ENCODE measurements at regions not wholly inside any gene's neighbourhood (a gene's known extent, or its start where the extent isn't known, plus 50 kb on each side); places are given as distances from the start of the nearest gene placed in this dataset.

- BruUV-seq (replicated peaks): no TSS peak
- Mint-ChIP-seq H3K36me3 (ENCODE audit: insufficient read depth, unreplicated experiment) (no peaks in the 10 kb centered on the region), H3K27ac (ENCODE audit: unreplicated experiment) (no peak overlapping the region), H3K4me1 (ENCODE audit: low read depth, unreplicated experiment) (peaks cover 14% of the 10 kb centered on the region), H3K27me3 (ENCODE audit: unreplicated experiment) (no peaks in the 10 kb centered on the region), H3K9me3 (ENCODE audit: low read depth, unreplicated experiment) (peaks cover 3% of the 10 kb centered on the region), H3K4me3 (ENCODE audit: low read depth, unreplicated experiment) (no peak overlapping the region)
- DNase-seq: no peak
- no peak for TF ChIP-seq CTCF (IDR thresholded peaks at IDR 0.05; ENCODE audit: unreplicated experiment)
- CTCF ChIA-PET: interaction anchor here (1.0 kb wide), 1 partner anchor 8 kb away, joined by 6 read pairs; no protein-coding TSS in a partner anchor
- intact Hi-C loops (cut with micrococcal nuclease; ENCODE audit: unreplicated experiment): no loop called here
Observed at GRCh38 chr12:102543494-102544485, 63.4 kb upstream of the IGF1 start.

GRCh38 chr12:102542816-102543440 lies 62.6 kb upstream of the IGF1 start:
- H3K27ac Mint-ChIP-seq (ENCODE audit: unreplicated experiment): no peak overlapping the region
- H3K36me3 Mint-ChIP-seq (ENCODE audit: insufficient read depth, unreplicated experiment): no peaks in the 10 kb centered on the region
- intact Hi-C loops (cut with micrococcal nuclease; ENCODE audit: unreplicated experiment): no loop called here
- TF ChIP-seq CTCF (IDR thresholded peaks at IDR 0.05; ENCODE audit: unreplicated experiment): no peak
- no peak overlapping the region for H3K4me3 Mint-ChIP-seq (ENCODE audit: low read depth, unreplicated experiment)
- DNase-seq: no peak
- CTCF ChIA-PET: no interaction called here
- peaks cover 3% of the 10 kb centered on the region for H3K9me3 Mint-ChIP-seq (ENCODE audit: low read depth, unreplicated experiment)
- H3K27me3 Mint-ChIP-seq (ENCODE audit: unreplicated experiment): no peaks in the 10 kb centered on the region
- peaks cover 18% of the 10 kb centered on the region for H3K4me1 Mint-ChIP-seq (ENCODE audit: low read depth, unreplicated experiment)
- BruUV-seq (replicated peaks): no TSS peak

- H3K4me3 Mint-ChIP-seq (ENCODE audit: low read depth, unreplicated experiment): no peak overlapping the region
- no peak for TF ChIP-seq CTCF (IDR thresholded peaks at IDR 0.05; ENCODE audit: unreplicated experiment)
- H3K4me1 Mint-ChIP-seq (ENCODE audit: low read depth, unreplicated experiment): peaks cover 18% of the 10 kb centered on the region
- intact Hi-C loops (cut with micrococcal nuclease; ENCODE audit: unreplicated experiment): no loop called here
- CTCF ChIA-PET: no interaction called here
- no peak overlapping the region for H3K27ac Mint-ChIP-seq (ENCODE audit: unreplicated experiment)
- DNase-seq: no peak
- peaks cover under 1% of the 10 kb centered on the region for H3K9me3 Mint-ChIP-seq (ENCODE audit: low read depth, unreplicated experiment)
- BruUV-seq (replicated peaks): no TSS peak
- H3K27me3 Mint-ChIP-seq (ENCODE audit: unreplicated experiment): no peaks in the 10 kb centered on the region
- no peaks in the 10 kb centered on the region for H3K36me3 Mint-ChIP-seq (ENCODE audit: insufficient read depth, unreplicated experiment)
Observed at GRCh38 chr12:102540815-102541385, 60.5 kb upstream of the IGF1 start.

GRCh38 chr12:102539651-102540553 lies 59.5 kb upstream of the IGF1 start:
- no peaks in the 10 kb centered on the region for H3K36me3 Mint-ChIP-seq (ENCODE audit: insufficient read depth, unreplicated experiment)
- intact Hi-C loops (cut with micrococcal nuclease; ENCODE audit: unreplicated experiment): no loop called here
- peak; percentile 30 for DNase-seq
- BruUV-seq (replicated peaks): no TSS peak
- TF ChIP-seq CTCF (IDR thresholded peaks at IDR 0.05; ENCODE audit: unreplicated experiment): no peak
- no peak overlapping the region for H3K4me3 Mint-ChIP-seq (ENCODE audit: low read depth, unreplicated experiment)
- H3K27ac Mint-ChIP-seq (ENCODE audit: unreplicated experiment): peak overlapping the region; percentile 17
- H3K9me3 Mint-ChIP-seq (ENCODE audit: low read depth, unreplicated experiment): no peaks in the 10 kb centered on the region
- H3K4me1 Mint-ChIP-seq (ENCODE audit: low read depth, unreplicated experiment): peaks cover 18% of the 10 kb centered on the region
- CTCF ChIA-PET: no interaction called here
- no peaks in the 10 kb centered on the region for H3K27me3 Mint-ChIP-seq (ENCODE audit: unreplicated experiment)
